GM21576 (cell line): ENCODE measurements at regions not wholly inside any gene's neighbourhood (a gene's known extent, or its start where the extent isn't known, plus 50 kb on each side); places are given as distances from the start of the nearest gene placed in this dataset.
A peak's percentile ranks its signal among the peaks of the same experiment; 100 is the strongest.

Experiments
- ATAC-seq: cut with Tn5 transposase; IDR thresholded peaks from one replicate; pipeline ENCODE4 v1.9.1; 2021; ENCODE audit warnings: mild to moderate bottlenecking, moderate library complexity; ENCODE audit not compliant: unreplicated experiment

- no peak for ATAC-seq
Observed at GRCh38 chr14:34246206-34246605, 215.8 kb downstream of the SPTSSA start.

GRCh38 chr14:34243401-34243800 lies 218.6 kb downstream of the SPTSSA start:
- ATAC-seq: no peak

GRCh38 chr14:34243001-34243400 lies 219.0 kb downstream of the SPTSSA start:
- no peak for ATAC-seq

- ATAC-seq: no peak
Observed at GRCh38 chr14:34241185-34241711, 220.8 kb downstream of the SPTSSA start.

- no peak for ATAC-seq
Observed at GRCh38 chr14:34238610-34239009, 223.4 kb downstream of the SPTSSA start.

GRCh38 chr14:34237677-34238076 lies 224.4 kb downstream of the SPTSSA start:
- ATAC-seq: no peak

- ATAC-seq: no peak
Observed at GRCh38 chr14:34237081-34237480, 225.0 kb downstream of the SPTSSA start.

GRCh38 chr14:34235643-34236300 lies 226.3 kb downstream of the SPTSSA start:
- ATAC-seq: no peak

GRCh38 chr14:34234258-34234657 lies 227.8 kb downstream of the SPTSSA start:
- no peak for ATAC-seq

- no peak for ATAC-seq
Observed at GRCh38 chr14:34233619-34234018, 228.4 kb downstream of the SPTSSA start.

GRCh38 chr14:34232790-34233189 lies 229.2 kb downstream of the SPTSSA start:
- no peak for ATAC-seq

GRCh38 chr14:34231626-34232025 lies 230.4 kb downstream of the SPTSSA start:
- no peak for ATAC-seq

- no peak for ATAC-seq
Observed at GRCh38 chr14:34229140-34229539, 232.9 kb downstream of the SPTSSA start.

- no peak for ATAC-seq
Observed at GRCh38 chr14:34228650-34228976, 233.4 kb downstream of the SPTSSA start.

- ATAC-seq: peak; percentile 75
Observed at GRCh38 chr14:34227834-34228649, 234.0 kb downstream of the SPTSSA start.

- ATAC-seq: no peak
Observed at GRCh38 chr14:34224221-34224620, 237.8 kb downstream of the SPTSSA start.

GRCh38 chr14:34223373-34224148 lies 238.5 kb downstream of the SPTSSA start:
- ATAC-seq: no peak

- no peak for ATAC-seq
Observed at GRCh38 chr14:34222867-34223266, 239.2 kb downstream of the SPTSSA start.

GRCh38 chr14:34222122-34222521 lies 239.9 kb downstream of the SPTSSA start:
- no peak for ATAC-seq

GRCh38 chr14:34220921-34221320 lies 241.1 kb downstream of the SPTSSA start:
- ATAC-seq: peak; percentile 87

GRCh38 chr14:34220378-34220706 lies 241.7 kb downstream of the SPTSSA start:
- ATAC-seq: no peak
